Ectodermal cell (in vitro differentiated cells): ENCODE measurements at regions not wholly inside any gene's neighbourhood (a gene's known extent, or its start where the extent isn't known, plus 50 kb on each side); places are given as distances from the start of the nearest gene placed in this dataset.

Experiments used
- H3K27ac ChIP-seq: 2 replicates; pipeline ENCODE4 v1.7.0; 2013; ENCODE audit warnings: mild to moderate bottlenecking, low read depth, low read length; ENCODE audit not compliant: insufficient read depth, poor library complexity, severe bottlenecking
- H3K27me3 ChIP-seq: 2 replicates; pipeline ENCODE4 v1.7.0; 2013; ENCODE audit warnings: mild to moderate bottlenecking, low read length; ENCODE audit not compliant: insufficient read depth, control insufficient read depth, poor library complexity, severe bottlenecking
- H3K36me3 ChIP-seq: one replicate; pipeline ENCODE4 v1.7.0; 2013; ENCODE audit warnings: low read length; ENCODE audit not compliant: control insufficient read depth, insufficient read depth
- H3K4me1 ChIP-seq: one replicate; pipeline ENCODE4 v1.7.0; 2013; ENCODE audit warnings: low read length; ENCODE audit not compliant: control insufficient read depth, insufficient read depth
- H3K4me3 ChIP-seq: 2 replicates; pipeline ENCODE4 v1.7.0; 2013; ENCODE audit warnings: low read depth, low read length, control low read depth; ENCODE audit not compliant: insufficient read depth
- H3K9me3 ChIP-seq: 2 replicates; pipeline ENCODE4 v1.7.0; 2013; ENCODE audit warnings: mild to moderate bottlenecking, low read length, moderate library complexity; ENCODE audit not compliant: control insufficient read depth
- WGBS, 2 experiments: methylation state at CpG; one replicate each; pipeline ENCODE4 v1.1.7; 2013; ENCODE audit warnings: missing lambda C conversion rate in 2 of 2; 5-methylcytosine and 5-hydroxymethylcytosine counted together

- WGBS, 2 experiments: 71 to 81% methylated on average over 1 of the region's 1 CpG
- Histone ChIP-seq H3K36me3 (no peaks in the 10 kb centered on the region), H3K4me3 (no peak overlapping the region), H3K9me3 (no peaks in the 10 kb centered on the region), H3K27ac (no peak overlapping the region), H3K4me1 (no peaks in the 10 kb centered on the region), H3K27me3 (no peaks in the 10 kb centered on the region)
Measured at GRCh38 chr7:80403686-80404241, 108.1 kb downstream of the GNAT3 start.

- Histone ChIP-seq H3K27ac (no peak overlapping the region), H3K36me3 (no peaks in the 10 kb centered on the region), H3K4me3 (no peak overlapping the region), H3K9me3 (no peaks in the 10 kb centered on the region), H3K4me1 (no peaks in the 10 kb centered on the region), H3K27me3 (no peaks in the 10 kb centered on the region)
- 89 to 100% methylated on average over 1 of the region's 1 CpG for WGBS, 2 experiments
Measured at GRCh38 chr7:80401708-80402107, 110.2 kb downstream of the GNAT3 start.

DNA sequence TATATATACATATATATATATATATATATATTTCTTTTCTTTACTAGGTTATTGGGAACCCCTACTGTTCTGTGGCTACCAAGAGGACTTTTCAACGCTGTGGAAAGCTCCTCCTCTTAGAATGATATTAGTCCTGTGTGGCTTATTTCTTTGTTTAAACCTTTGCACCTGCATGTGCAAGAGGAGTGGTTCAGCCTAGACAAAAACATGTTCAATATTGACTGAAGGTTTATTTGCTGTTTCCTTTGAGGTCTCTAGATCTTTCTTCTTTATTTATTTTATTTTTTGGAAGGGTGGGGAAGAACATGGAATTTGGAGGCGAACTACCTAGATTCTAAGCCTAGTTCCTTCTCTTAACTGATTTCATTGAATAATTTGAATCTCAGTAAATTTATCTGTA is 118.1 kb downstream of the GNAT3 start:
- 75 to 95% methylated on average over 1 to 2 of the region's 2 CpGs for WGBS, 2 experiments
- H3K9me3 ChIP-seq: no peaks in the 10 kb centered on the region
- H3K36me3 ChIP-seq: no peaks in the 10 kb centered on the region

GRCh38 chr7:80392229-80393169 is 119.4 kb downstream of the GNAT3 start:
- no peaks in the 10 kb centered on the region for H3K27me3 ChIP-seq
- no peaks in the 10 kb centered on the region for H3K36me3 ChIP-seq
- 78 to 85% methylated on average over 4 of the region's 4 CpGs for WGBS, 2 experiments
- H3K27ac ChIP-seq: no peak overlapping the region
- no peaks in the 10 kb centered on the region for H3K4me1 ChIP-seq
- no peak overlapping the region for H3K4me3 ChIP-seq
- H3K9me3 ChIP-seq: no peaks in the 10 kb centered on the region

More for the DNA sequence above, 118.1 kb downstream of the GNAT3 start:
- no peak overlapping the region for H3K27ac ChIP-seq
- H3K27me3 ChIP-seq: no peaks in the 10 kb centered on the region
- no peaks in the 10 kb centered on the region for H3K4me1 ChIP-seq
- H3K4me3 ChIP-seq: no peak overlapping the region

GRCh38 chr7:80387634-80388193 is 124.2 kb downstream of the GNAT3 start:
- 75 to 80% methylated on average over 4 of the region's 4 CpGs for WGBS, 2 experiments
- no peak overlapping the region for H3K27ac ChIP-seq
- H3K27me3 ChIP-seq: no peaks in the 10 kb centered on the region
- H3K4me3 ChIP-seq: no peak overlapping the region
- H3K9me3 ChIP-seq: no peaks in the 10 kb centered on the region
- H3K36me3 ChIP-seq: no peaks in the 10 kb centered on the region
- no peaks in the 10 kb centered on the region for H3K4me1 ChIP-seq

GRCh38 chr7:80386686-80387085 is 125.2 kb downstream of the GNAT3 start:
- no peaks in the 10 kb centered on the region for H3K36me3 ChIP-seq
- WGBS, 2 experiments: 89 to 97% methylated on average over 3 of the region's 3 CpGs
- H3K4me1 ChIP-seq: no peaks in the 10 kb centered on the region
- no peak overlapping the region for H3K4me3 ChIP-seq
- H3K27me3 ChIP-seq: no peaks in the 10 kb centered on the region
- no peak overlapping the region for H3K27ac ChIP-seq
- no peaks in the 10 kb centered on the region for H3K9me3 ChIP-seq

DNA sequence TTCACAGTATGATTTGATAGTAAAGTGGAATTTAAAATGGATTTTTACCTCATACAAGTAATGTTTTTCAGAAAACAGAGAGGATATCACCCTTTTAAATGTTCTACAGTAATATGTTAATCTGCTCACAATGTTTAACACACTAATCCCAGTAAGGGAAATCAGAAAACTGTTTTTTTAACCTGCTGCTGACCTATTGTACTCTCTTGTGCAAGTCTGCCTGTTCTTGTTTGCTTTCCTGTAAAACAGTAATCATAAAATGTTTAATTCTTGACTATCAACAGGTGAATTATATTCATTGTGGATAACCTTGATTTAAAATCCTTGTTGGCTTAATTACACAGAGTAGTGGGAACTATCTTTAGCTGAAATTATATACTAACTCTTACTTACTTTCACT is 126.4 kb downstream of the GNAT3 start:
- Histone ChIP-seq H3K36me3 (no peaks in the 10 kb centered on the region), H3K4me1 (no peaks in the 10 kb centered on the region), H3K9me3 (no peaks in the 10 kb centered on the region), H3K27ac (no peak overlapping the region), H3K27me3 (no peaks in the 10 kb centered on the region), H3K4me3 (no peak overlapping the region)

GRCh38 chr7:80380957-80381356 is 130.9 kb downstream of the GNAT3 start:
- Histone ChIP-seq H3K27me3 (no peaks in the 10 kb centered on the region), H3K36me3 (no peaks in the 10 kb centered on the region), H3K27ac (no peak overlapping the region), H3K9me3 (no peaks in the 10 kb centered on the region), H3K4me1 (no peaks in the 10 kb centered on the region), H3K4me3 (no peak overlapping the region)
- 100% methylated on average over 1 of the region's 1 CpG; no CpG with 5 or more reads in 1 of the 2 experiments for WGBS, 2 experiments

DNA sequence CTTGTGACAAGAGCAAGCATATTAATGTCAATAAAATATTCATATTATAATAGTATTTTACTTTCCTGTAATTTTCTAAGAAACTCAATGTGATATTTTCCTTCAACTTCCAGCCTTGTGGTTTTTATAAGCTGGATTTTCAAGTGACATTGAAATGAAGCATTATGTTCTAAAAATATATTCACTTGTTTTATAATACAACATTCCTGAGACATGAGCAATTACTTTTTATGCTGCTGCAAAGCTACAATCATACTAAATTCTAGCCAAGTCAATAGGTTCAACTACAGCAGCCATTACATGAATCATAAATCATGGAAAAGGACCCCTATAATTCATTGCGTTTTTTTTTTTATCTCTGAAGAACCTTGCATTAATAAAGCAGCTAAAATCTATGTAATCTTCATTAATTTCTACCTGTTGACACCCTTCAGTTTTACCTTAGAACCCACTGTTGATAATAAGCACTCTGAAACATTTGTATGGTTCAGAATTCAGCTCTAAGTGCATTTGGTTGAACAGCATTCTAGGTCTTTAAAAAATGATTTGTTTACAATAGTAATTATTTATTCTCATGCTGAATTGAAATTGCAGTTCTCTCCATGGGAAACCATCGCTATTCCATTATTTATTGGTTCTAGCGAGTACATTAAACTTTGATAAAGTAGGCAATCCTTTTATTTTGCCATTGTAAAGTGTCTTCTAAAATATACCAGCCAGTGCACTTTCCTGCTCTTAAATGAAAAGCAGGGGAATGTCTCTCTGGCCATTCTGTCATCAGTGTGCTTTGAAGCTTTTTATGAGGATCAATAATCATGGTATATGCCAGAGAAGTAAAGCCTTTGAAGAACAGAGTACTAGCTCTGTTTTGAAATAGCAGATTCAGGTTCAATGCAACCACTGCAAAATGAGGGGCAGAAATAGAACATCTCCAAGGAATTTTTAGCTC is 132.6 kb downstream of the GNAT3 start:
- H3K4me1 ChIP-seq: no peaks in the 10 kb centered on the region
- no peaks in the 10 kb centered on the region for H3K27me3 ChIP-seq
- H3K9me3 ChIP-seq: no peaks in the 10 kb centered on the region
- H3K36me3 ChIP-seq: no peaks in the 10 kb centered on the region
- WGBS, 2 experiments: 91 to 93% methylated on average over 3 of the region's 3 CpGs
- no peak overlapping the region for H3K27ac ChIP-seq
- H3K4me3 ChIP-seq: no peak overlapping the region
